ENCODE measurements at regions not wholly inside any gene's neighbourhood (a gene's known extent, or its start where the extent isn't known, plus 50 kb on each side); places are given as distances from the start of the nearest gene placed in this dataset.
"Not testable (repeated sequence)": the region's sequence is repeated elsewhere in the genome, so short reads cannot be mapped to it uniquely, and the experiment has no call there.

- no peak for TF ChIP-seq CTCF (IDR thresholded peaks at IDR 0.05; ENCODE audit: low read depth, low read length)
- H3K27me3 ChIP-seq (ENCODE audit: control insufficient read depth, insufficient read depth, low read length): no peaks in the 10 kb centered on the region
- H3K4me3 ChIP-seq (ENCODE audit: low read depth, low read length): no peak overlapping the region
- H3K27ac ChIP-seq (ENCODE audit: low read depth, low read length): no peak overlapping the region
- ChIA-PET POLR2A (no interaction called here), CTCF (no interaction called here)
- H3K9me3 ChIP-seq (ENCODE audit: control insufficient read depth, insufficient read depth, low read length): no peaks in the 10 kb centered on the region
- DNase-seq (ENCODE audit: low read depth, low spot score): no peak
Observed at GRCh38 chr12:60535363-60535762, 939.5 kb downstream of the SLC16A7 start.

- no peaks in the 10 kb centered on the region for H3K27me3 ChIP-seq (ENCODE audit: control insufficient read depth, insufficient read depth, low read length)
- peak; percentile 1 for DNase-seq (ENCODE audit: low read depth, low spot score)
- ChIA-PET POLR2A (interaction anchor here (0.6 kb wide), 1 partner anchor 540 kb away, joined by 3 read pairs; no protein-coding TSS in a partner anchor), CTCF (no interaction called here)
- no peak for TF ChIP-seq CTCF (IDR thresholded peaks at IDR 0.05; ENCODE audit: low read depth, low read length)
- H3K9me3 ChIP-seq (ENCODE audit: control insufficient read depth, insufficient read depth, low read length): no peaks in the 10 kb centered on the region
- no peak overlapping the region for H3K27ac ChIP-seq (ENCODE audit: low read depth, low read length)
- peak overlapping the region; percentile 29; the same call in 1 of the 2 replicates for H3K4me3 ChIP-seq (ENCODE audit: low read depth, low read length)
Observed at GRCh38 chr12:60539592-60539991, 943.8 kb downstream of the SLC16A7 start.

GRCh38 chr12:60568914-60569313, 973.1 kb downstream of the SLC16A7 start:
- DNase-seq (ENCODE audit: low read depth, low spot score): no peak
- CTCF ChIA-PET: no interaction called here
- no peaks in the 10 kb centered on the region for H3K27me3 ChIP-seq (ENCODE audit: control insufficient read depth, insufficient read depth, low read length)
- H3K4me3 ChIP-seq (ENCODE audit: low read depth, low read length): no peak overlapping the region
- no peaks in the 10 kb centered on the region for H3K9me3 ChIP-seq (ENCODE audit: control insufficient read depth, insufficient read depth, low read length)
- no peak for TF ChIP-seq CTCF (IDR thresholded peaks at IDR 0.05; ENCODE audit: low read depth, low read length)
- no peak overlapping the region for H3K27ac ChIP-seq (ENCODE audit: low read depth, low read length)
- POLR2A ChIA-PET: no interaction called here

GRCh38 chr12:60577607-60578006, 981.8 kb downstream of the SLC16A7 start:
- DNase-seq (ENCODE audit: low read depth, low spot score): no peak
- ChIA-PET POLR2A (no interaction called here), CTCF (no interaction called here)
- Histone ChIP-seq H3K4me3 (ENCODE audit: low read depth, low read length) (no peak overlapping the region), H3K27me3 (ENCODE audit: control insufficient read depth, insufficient read depth, low read length) (no peaks in the 10 kb centered on the region), H3K9me3 (ENCODE audit: control insufficient read depth, insufficient read depth, low read length) (no peaks in the 10 kb centered on the region), H3K27ac (ENCODE audit: low read depth, low read length) (no peak overlapping the region)
- TF ChIP-seq CTCF (IDR thresholded peaks at IDR 0.05; ENCODE audit: low read depth, low read length): no peak

- CTCF ChIA-PET; H3K9me3 ChIP-seq (ENCODE audit: control insufficient read depth, insufficient read depth, low read length); H3K27ac ChIP-seq (ENCODE audit: low read depth, low read length); DNase-seq (ENCODE audit: low read depth, low spot score); H3K4me3 ChIP-seq (ENCODE audit: low read depth, low read length); POLR2A ChIA-PET; H3K27me3 ChIP-seq (ENCODE audit: control insufficient read depth, insufficient read depth, low read length): not testable (repeated sequence)
Observed at GRCh38 chr12:60587664-60588063, 991.8 kb downstream of the SLC16A7 start.
